ENCODE measurements at regions not wholly inside any gene's neighbourhood (a gene's known extent, or its start where the extent isn't known, plus 50 kb on each side); places are given as distances from the start of the nearest gene placed in this dataset.

GRCh38 chr10:88077977-88078376, 214.6 kb downstream of the PTEN start:
- 100% methylated on average over 2 of the region's 4 CpGs for WGBS (ENCODE audit: insufficient coverage)
- ATAC-seq (ENCODE audit: low read depth): no peak
- DNase-seq: no peak
- no peak overlapping the region for H3K27ac ChIP-seq (ENCODE audit: low read length in 2 of 2)
- no peak overlapping the region for H2AFZ ChIP-seq (ENCODE audit: insufficient read depth, low read depth, low read length, poor library complexity, severe bottlenecking)
- H3K9ac ChIP-seq (ENCODE audit: low read length): no peak overlapping the region
- ChIA-PET CTCF (no interaction called here), POLR2A (no interaction called here)
- no peak overlapping the region for H3K4me3 Mint-ChIP-seq
- no peaks in the 10 kb centered on the region for H3K27me3 ChIP-seq (replicated peaks in 1 of 4; ENCODE audit: control extremely low read depth in 1 of 4, control insufficient read depth in 3 of 4, insufficient read depth in 4 of 4, low read length in 3 of 4)
- no peak overlapping the region for H3K4me2 ChIP-seq (replicated peaks; ENCODE audit: low read depth, low read length, poor library complexity, severe bottlenecking)
- intact Hi-C loops (cut with micrococcal nuclease): no loop called here
- H3K79me2 ChIP-seq (ENCODE audit: control insufficient read depth, insufficient read depth, low read length): peaks cover 6% of the 10 kb centered on the region
- peaks cover 42% of the 10 kb centered on the region for H3K4me1 Mint-ChIP-seq
- H4K20me1 ChIP-seq (ENCODE audit: control insufficient read depth, insufficient read depth, low read length, poor library complexity, severe bottlenecking): no peaks in the 10 kb centered on the region
- H3K4me1 ChIP-seq (ENCODE audit: control insufficient read depth in 2 of 2, insufficient read depth in 2 of 2, low read length in 2 of 2): peaks cover 37 to 38% of the 10 kb centered on the region in 2 donors
- TF ChIP-seq EZH2 (IDR thresholded peaks at IDR 0.05; ENCODE audit: borderline replicate concordance, insufficient read depth, low read depth, low read length, poor library complexity, severe bottlenecking): no peak
- no peak for TF ChIP-seq CTCF (IDR thresholded peaks at IDR 0.05)
- H3K9me3 Mint-ChIP-seq (ENCODE audit: insufficient read depth): no peaks in the 10 kb centered on the region
- no peaks in the 10 kb centered on the region for H3K9me3 ChIP-seq (ENCODE audit: control extremely low read depth in 1 of 3, control insufficient read depth in 2 of 3, insufficient read depth in 1 of 3, low read length in 2 of 3)
- H3K27me3 Mint-ChIP-seq: no peaks in the 10 kb centered on the region
- H3K4me3 ChIP-seq (ENCODE audit: control extremely low read depth in 1 of 5, extremely low read depth in 1 of 5, insufficient read depth in 1 of 5, low read depth in 2 of 5, low read length in 4 of 5): no peak overlapping the region
- no peak overlapping the region for H3K27ac Mint-ChIP-seq
- no peaks in the 10 kb centered on the region for H3K36me3 ChIP-seq (replicated peaks in 1 of 2; ENCODE audit: control extremely low read depth in 1 of 2, control insufficient read depth in 1 of 2, extremely low read depth in 1 of 2, insufficient read depth in 2 of 2, low read length in 1 of 2)

GRCh38 chr10:88080213-88080612, 216.8 kb downstream of the PTEN start:
- ChIA-PET POLR2A (no interaction called here), CTCF (no interaction called here)
- Mint-ChIP-seq H3K4me1 (peaks cover 49% of the 10 kb centered on the region), H3K27me3 (no peaks in the 10 kb centered on the region), H3K4me3 (peak overlapping the region; percentile 9), H3K9me3 (ENCODE audit: insufficient read depth) (no peaks in the 10 kb centered on the region), H3K27ac (no peak overlapping the region)
- Histone ChIP-seq H3K9ac (ENCODE audit: low read length) (no peak overlapping the region), H3K27me3 (replicated peaks in 1 of 4; ENCODE audit: control extremely low read depth in 1 of 4, control insufficient read depth in 3 of 4, insufficient read depth in 4 of 4, low read length in 3 of 4) (no peaks in the 10 kb centered on the region), H3K4me3 (ENCODE audit: control extremely low read depth in 1 of 5, extremely low read depth in 1 of 5, insufficient read depth in 1 of 5, low read depth in 2 of 5, low read length in 4 of 5) (no peak overlapping the region), H3K9me3 (ENCODE audit: control extremely low read depth in 1 of 3, control insufficient read depth in 2 of 3, insufficient read depth in 1 of 3, low read length in 2 of 3) (no peaks in the 10 kb centered on the region), H3K27ac (ENCODE audit: low read length in 2 of 2) (no peak overlapping the region), H3K79me2 (ENCODE audit: control insufficient read depth, insufficient read depth, low read length) (peaks cover 6% of the 10 kb centered on the region), H2AFZ (ENCODE audit: insufficient read depth, low read depth, low read length, poor library complexity, severe bottlenecking) (peak overlapping the region; percentile 46), H3K4me1 (ENCODE audit: control insufficient read depth in 2 of 2, insufficient read depth in 2 of 2, low read length in 2 of 2) (peaks cover 41 to 49% of the 10 kb centered on the region in 2 donors), H3K36me3 (replicated peaks in 1 of 2; ENCODE audit: control extremely low read depth in 1 of 2, control insufficient read depth in 1 of 2, extremely low read depth in 1 of 2, insufficient read depth in 2 of 2, low read length in 1 of 2) (no peaks in the 10 kb centered on the region), H4K20me1 (ENCODE audit: control insufficient read depth, insufficient read depth, low read length, poor library complexity, severe bottlenecking) (no peaks in the 10 kb centered on the region), H3K4me2 (replicated peaks; ENCODE audit: low read depth, low read length, poor library complexity, severe bottlenecking) (peak overlapping the region; percentile 18)
- intact Hi-C loops (cut with micrococcal nuclease): loop anchor here (5.0 kb wide), 1 partner anchor 37 kb away; no protein-coding TSS in a partner anchor
- TF ChIP-seq EZH2 (IDR thresholded peaks at IDR 0.05; ENCODE audit: borderline replicate concordance, insufficient read depth, low read depth, low read length, poor library complexity, severe bottlenecking) (no peak), CTCF (IDR thresholded peaks at IDR 0.05) (no peak)
- DNase-seq (no peak), ATAC-seq (ENCODE audit: low read depth) (no peak)
- no CpG with 5 or more reads among the region's 3 CpGs for WGBS (ENCODE audit: insufficient coverage)

Data from B cell (primary cell).